HG03066 (cell line): ENCODE measurements at regions not wholly inside any gene's neighbourhood (a gene's known extent, or its start where the extent isn't known, plus 50 kb on each side); places are given as distances from the start of the nearest gene placed in this dataset.
A peak's percentile ranks its signal among the peaks of the same experiment; 100 is the strongest.
"Not testable (repeated sequence)": the region's sequence is repeated elsewhere in the genome, so short reads cannot be mapped to it uniquely, and the experiment has no call there.

ENCODE experiments used
- ATAC-seq: cut with Tn5 transposase; IDR thresholded peaks from one replicate; pipeline ENCODE4 v1.9.1; 2021; ENCODE audit warnings: low read depth; ENCODE audit not compliant: unreplicated experiment

DNA sequence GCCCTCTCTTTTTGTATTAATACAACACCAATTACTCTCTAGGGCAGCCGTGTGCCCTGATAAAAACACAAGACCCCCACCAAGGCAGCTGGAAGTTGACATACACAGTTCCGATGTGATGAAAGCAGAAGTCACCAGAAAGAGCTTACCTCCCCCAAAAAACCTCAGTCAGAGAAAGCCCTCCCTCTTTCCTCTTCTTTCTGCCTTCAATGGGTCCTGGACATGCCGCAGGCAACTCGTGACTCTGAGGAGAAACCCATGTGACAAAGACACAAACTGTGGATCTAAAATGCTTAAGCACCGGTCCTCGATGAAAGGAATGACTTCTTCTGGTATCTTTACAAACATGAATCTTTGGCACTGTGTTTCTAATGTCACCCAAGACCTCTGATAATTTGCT lies 117.7 kb upstream of the CCDC28A start:
- no peak for ATAC-seq

DNA sequence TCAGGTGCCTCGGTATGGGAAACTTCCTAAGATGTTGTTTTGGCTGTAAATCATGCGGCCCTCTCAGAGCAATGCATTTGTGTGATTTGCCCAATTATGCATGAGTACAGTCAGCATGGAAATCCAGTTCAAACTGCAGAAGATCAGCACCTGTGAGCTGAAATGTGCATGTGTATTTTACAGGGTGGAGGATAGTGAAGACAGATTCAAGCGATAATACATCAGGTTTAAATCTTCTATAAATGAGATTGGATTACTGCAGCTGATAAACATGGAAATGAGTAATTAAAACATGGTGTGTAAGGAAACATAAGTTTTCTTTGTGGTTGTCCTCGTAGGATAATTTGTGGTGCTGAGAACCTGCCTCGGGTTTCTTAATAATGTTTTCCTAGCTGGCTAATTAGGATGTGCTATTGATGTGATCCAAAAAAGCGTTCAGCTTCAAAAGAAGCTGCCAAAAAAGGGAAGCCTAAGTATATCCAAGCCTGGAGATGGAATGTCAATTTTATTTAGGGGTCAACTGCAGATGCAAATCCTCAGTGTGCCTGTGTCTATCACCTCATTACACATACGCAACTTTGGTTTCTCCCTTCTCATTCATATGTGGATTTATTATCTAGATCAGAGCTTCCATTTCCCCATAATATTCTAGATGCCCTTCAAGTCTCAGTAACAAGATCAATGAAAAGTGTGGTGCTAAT lies 117.1 kb upstream of the CCDC28A start:
- no peak for ATAC-seq

DNA sequence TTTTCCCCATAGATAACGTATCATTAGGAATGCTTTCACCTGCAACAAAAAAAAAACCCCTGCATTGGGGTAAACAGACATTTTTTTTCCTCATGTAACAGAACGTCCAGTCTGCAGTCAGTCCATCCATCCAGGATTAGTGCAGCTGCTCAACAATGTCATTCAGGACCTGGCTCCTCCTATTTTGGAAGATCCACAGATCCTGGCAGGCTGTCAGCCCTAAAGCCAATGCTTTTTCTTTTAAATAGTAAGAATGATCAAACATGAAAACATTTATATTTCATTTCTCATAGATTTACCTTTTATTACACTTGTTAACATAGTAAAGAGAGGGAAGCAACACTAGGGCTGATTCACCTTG lies 116.5 kb upstream of the CCDC28A start:
- ATAC-seq = no peak

DNA sequence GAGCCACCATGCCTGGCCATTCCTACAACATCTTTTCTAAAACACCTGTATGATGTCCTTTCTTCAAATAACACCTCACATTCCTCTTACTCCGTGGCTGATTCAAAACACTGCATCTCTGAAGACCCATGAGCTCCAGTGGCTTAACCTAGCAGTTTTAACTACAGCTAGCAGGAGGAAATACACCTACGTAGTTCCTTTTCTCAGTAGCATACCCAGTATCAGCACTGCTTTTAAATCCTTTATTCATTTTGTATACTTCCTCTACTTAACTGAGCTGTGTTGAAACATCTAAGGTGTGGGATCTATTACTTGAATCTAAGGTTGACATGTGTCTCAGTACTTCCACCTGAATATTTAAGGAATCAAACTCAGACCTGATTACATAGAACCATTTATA lies 113.6 kb upstream of the CCDC28A start:
- peak; percentile 69 for ATAC-seq

GRCh38 chr6:138662471-138662870 lies 111.1 kb upstream of the CCDC28A start:
- no peak for ATAC-seq

- ATAC-seq = no peak
Measured at GRCh38 chr6:138663892-138664291, 109.7 kb upstream of the CCDC28A start.

GRCh38 chr6:138664745-138665144 lies 108.8 kb upstream of the CCDC28A start:
- no peak for ATAC-seq

GRCh38 chr6:138666636-138667035 lies 106.9 kb upstream of the CCDC28A start:
- ATAC-seq = no peak

DNA sequence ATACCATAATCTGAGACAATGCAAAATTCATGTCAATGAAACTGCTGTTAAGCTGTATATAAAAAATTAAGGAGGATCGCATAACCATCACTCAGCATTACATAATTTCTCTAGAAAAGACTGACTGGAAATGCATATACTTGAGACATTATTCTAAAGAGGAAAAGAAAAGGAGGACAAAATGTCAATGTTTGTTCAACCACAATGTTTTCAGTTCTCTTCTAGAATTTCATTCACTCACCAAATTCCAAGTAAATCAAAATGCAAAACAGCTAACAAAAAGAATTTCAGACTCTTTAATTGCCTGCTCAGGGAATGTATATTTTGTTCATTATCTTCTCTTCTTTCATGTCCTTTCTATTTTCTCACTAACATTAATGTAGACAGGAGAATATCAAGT lies 106.2 kb upstream of the CCDC28A start:
- ATAC-seq = no peak

- no peak for ATAC-seq
Measured at GRCh38 chr6:138671351-138671750, 102.2 kb upstream of the CCDC28A start.

- no peak for ATAC-seq
Measured at GRCh38 chr6:138673346-138674014, 100.1 kb upstream of the CCDC28A start.

- not testable (repeated sequence) for ATAC-seq
Measured at GRCh38 chr6:138674444-138674843, 99.1 kb upstream of the CCDC28A start.

DNA sequence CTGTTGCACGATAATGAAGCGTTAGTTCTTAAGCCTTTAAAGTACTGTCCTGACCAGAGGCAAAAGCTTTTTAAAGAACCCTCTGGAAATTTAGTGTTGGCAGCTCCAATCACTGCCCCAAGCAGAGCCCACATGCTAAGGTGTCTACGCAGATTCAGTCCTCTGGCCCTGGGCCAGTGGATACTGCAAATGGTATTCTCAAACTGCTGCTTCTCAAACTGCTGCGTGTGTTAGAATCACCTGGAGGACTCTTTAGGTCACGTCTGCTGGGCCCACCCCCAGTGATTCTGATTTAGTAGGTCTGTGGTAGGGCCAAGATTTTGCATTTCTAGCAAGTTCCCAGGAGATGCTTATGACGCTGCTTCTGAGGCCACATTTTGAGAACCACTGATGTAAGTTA lies 96.0 kb upstream of the CCDC28A start:
- no peak for ATAC-seq

DNA sequence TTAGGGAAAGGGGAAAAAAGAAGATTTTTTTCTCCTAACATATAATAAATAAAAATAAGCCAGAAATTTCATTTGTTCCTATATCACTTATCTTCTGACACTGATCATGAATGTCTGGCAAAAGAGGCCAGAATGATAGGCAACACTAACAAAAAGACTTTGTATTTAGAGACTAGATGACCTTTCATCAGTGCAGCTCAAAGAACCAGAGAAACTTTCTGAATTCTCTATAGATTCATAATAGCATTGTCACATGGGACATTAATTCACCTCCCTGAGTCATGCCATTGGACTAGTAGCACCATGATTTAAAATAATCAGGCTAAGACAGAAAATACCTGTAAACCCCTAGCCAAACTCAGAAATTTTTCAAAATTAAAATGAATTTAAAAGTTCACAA lies 95.4 kb upstream of the CCDC28A start:
- ATAC-seq = no peak

- no peak for ATAC-seq
Measured at GRCh38 chr6:138680085-138680484, 93.5 kb upstream of the CCDC28A start.

GRCh38 chr6:138681627-138682026 lies 91.9 kb upstream of the CCDC28A start:
- ATAC-seq = no peak

DNA sequence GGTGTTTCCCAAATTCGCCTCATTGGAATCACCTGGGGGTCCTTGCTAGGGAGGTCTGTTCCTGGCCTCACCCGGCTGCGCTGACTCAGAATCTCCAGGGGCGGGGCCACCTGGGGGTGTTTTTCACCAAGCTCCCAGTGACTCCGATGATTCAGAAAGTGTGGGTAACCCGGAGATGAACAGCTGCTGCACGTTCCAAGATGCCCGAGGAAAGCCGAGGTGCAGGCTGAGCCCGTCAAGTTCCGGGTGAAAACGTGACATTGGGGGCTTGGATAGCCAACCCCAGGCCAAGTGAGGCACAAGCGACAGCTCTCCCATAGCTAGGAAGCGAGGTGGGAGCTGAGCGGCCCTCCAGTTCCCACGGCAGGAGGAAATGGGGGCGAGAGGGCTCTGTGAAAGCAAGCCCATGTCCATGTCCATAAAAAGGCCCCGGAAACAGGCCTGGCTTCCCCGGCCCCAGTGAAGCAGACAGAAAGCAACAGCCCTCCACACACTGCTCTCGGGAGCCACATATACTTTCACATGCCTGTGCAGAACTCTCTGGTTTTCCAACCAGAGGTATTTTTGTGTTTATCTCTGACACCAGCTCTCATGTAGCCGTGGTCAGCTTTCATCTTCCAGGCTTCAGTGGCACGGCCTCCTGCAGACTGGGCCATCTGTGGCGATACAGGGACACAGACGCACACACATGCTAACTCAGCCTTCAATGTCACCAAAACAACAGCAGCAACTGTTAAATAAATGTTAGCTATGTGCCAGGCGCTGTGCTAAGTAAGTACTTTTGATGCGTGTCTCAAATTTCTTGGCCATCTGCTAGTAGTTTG lies 90.7 kb upstream of the CCDC28A start:
- ATAC-seq = no peak

DNA sequence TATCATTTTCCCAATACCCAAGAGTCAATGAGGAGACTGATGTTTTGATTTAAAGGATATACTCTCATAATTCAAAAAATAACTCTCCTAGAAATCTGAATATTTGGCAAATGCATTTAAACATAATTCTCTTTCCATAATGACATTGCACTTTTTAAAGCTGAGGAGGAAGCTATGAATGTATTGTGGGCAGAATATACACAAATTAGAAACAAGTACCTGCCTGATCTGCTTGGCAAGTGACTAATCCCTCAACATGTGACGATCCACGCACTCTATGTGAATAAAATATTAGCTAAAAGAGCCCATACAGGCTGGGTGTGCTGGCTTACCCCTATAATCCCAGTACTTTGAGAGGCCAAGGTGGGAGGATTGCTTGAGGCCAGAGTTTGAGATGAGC lies 88.3 kb upstream of the CCDC28A start:
- no peak for ATAC-seq

DNA sequence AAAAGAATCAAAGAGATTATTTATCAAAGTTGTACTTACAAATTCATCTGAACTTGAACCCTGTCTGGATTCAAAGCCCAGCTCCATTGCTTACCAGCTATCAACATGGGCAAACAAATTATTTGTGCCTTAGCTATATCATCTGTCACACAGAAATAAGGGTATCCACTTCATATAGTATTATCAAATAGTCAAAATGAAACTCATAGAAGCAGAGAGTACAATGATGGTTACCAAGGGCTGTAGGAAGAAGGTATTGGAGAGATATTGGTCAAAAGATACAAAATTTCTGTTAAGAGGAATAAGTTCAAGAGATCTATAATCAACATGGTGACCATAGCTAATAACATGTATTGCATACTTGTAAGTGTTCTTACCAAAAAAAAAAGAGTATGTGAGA lies 87.8 kb upstream of the CCDC28A start:
- no peak for ATAC-seq

DNA sequence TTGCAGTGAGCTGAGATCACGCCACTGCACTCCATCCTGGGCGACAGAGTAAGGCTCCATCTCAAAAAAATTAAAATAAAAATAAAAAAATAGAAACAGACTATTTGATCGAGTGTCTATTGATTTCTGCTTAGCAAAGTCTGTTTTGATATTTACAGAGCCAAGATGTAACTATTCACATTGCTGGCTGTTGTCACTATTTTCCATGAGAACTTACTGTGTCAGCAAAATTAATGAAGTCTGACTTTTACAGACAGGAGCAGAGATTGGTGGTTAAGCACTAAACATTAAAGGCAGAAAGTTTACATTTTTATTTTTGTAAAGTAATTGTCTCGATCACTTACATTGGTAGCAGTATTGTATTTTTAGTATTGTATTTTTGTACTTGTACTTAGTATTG lies 85.0 kb upstream of the CCDC28A start:
- no peak for ATAC-seq

GRCh38 chr6:138689849-138690248 lies 83.7 kb upstream of the CCDC28A start:
- ATAC-seq = no peak
